T-cell (primary cell): ENCODE measurements at regions not wholly inside any gene's neighbourhood (a gene's known extent, or its start where the extent isn't known, plus 50 kb on each side); places are given as distances from the start of the nearest gene placed in this dataset.

Experiments
- ATAC-seq, 4 experiments: fragments of 200-7000 bp in 3 of 4; fragments of 150-1000 bp in 1 of 4; cut with Tn5 transposase; replicated peaks in 1 of 4; 1 replicate in 3 of 4; 2 replicates in 1 of 4; pipeline ENCODE4 v1.10.0; 2021; ENCODE audit warnings: moderate library complexity in 3 of 4, mild to moderate bottlenecking in 2 of 4, moderate number of reproducible peaks in 1 of 4
- CTCF ChIA-PET, 2 donors: fragments of 300-600 bp; sonication (Branson Sonifier 250); formaldehyde crosslinking; loops; one replicate each; lab custom pipeline; 2022; ENCODE audit warnings: antibody characterized with exemption in 2 of 2; lab: Charles Lee
- POLR2A ChIA-PET, 2 donors: fragments of 300-600 bp; sonication (Branson Sonifier 250); formaldehyde crosslinking; loops; one replicate each; lab custom pipeline; 2022; ENCODE audit warnings: antibody characterized with exemption in 2 of 2; lab: Charles Lee
- DNase-seq, 35 experiments: peaks; one replicate each; pipeline versions ENCODE4 v3.0.0 to v3.0.0-alpha.2; 2013 to 2023
- H3K27ac ChIP-seq: one replicate; pipeline ENCODE4 v1.5.1; 2013; ENCODE audit warnings: low read length
- H3K27me3 ChIP-seq, 2 experiments: replicated peaks in 1 of 2; 1 replicate in 1 of 2; 2 replicates in 1 of 2; pipeline versions ENCODE4 v1.6.1 to v1.7.0; 2013; ENCODE audit warnings: low read length in 1 of 2, mixed read lengths in 1 of 2; ENCODE audit not compliant: control insufficient read depth in 2 of 2, insufficient read depth in 2 of 2; ENCODE audit errors: extremely low read depth in 1 of 2
- H3K36me3 ChIP-seq, 2 donors: 1 replicate in 1 of 2; 2 replicates in 1 of 2; pipeline versions ENCODE4 v1.6.1 to v1.7.0; 2013; ENCODE audit warnings: low read length in 1 of 2; ENCODE audit not compliant: control insufficient read depth in 2 of 2, insufficient read depth in 1 of 2; ENCODE audit errors: extremely low read depth in 1 of 2
- H3K4me1 ChIP-seq, 2 experiments: 1 replicate in 1 of 2; 2 replicates in 1 of 2; pipeline versions ENCODE4 v1.6.1 to v1.7.0; 2013; ENCODE audit warnings: low read length in 2 of 2, mixed read lengths in 1 of 2; ENCODE audit not compliant: insufficient read depth in 2 of 2, control insufficient read depth in 1 of 2; ENCODE audit errors: extremely low read depth in 1 of 2
- H3K4me3 ChIP-seq, 2 donors: 1 replicate in 1 of 2; 2 replicates in 1 of 2; pipeline versions ENCODE4 v1.5.1 to v1.7.0; 2013; ENCODE audit warnings: mild to moderate bottlenecking in 2 of 2, low read length in 1 of 2, moderate library complexity in 1 of 2; ENCODE audit not compliant: control insufficient read depth in 1 of 2; ENCODE audit errors: extremely low read depth in 1 of 2
- H3K9me3 ChIP-seq: 2 replicates; pipeline ENCODE4 v1.7.0; 2013
- H3K27ac Mint-ChIP-seq, 2 donors: one replicate each; pipeline ENCODE4 v1.8.0; 2020 to 2021; ENCODE audit warnings: mild to moderate bottlenecking in 2 of 2, mixed read lengths in 2 of 2
- H3K27me3 Mint-ChIP-seq, 2 donors: one replicate each; pipeline ENCODE4 v1.8.0; 2021 to 2022; ENCODE audit warnings: mixed read lengths in 2 of 2
- H3K36me3 Mint-ChIP-seq: one replicate; pipeline ENCODE4 v1.8.0; 2021; ENCODE audit warnings: mixed read lengths
- H3K4me1 Mint-ChIP-seq, 3 donors: one replicate each; pipeline ENCODE4 v1.8.0; 2020 to 2022; ENCODE audit warnings: mixed read lengths in 3 of 3, mild to moderate bottlenecking in 1 of 3
- H3K4me3 Mint-ChIP-seq, 3 donors: one replicate each; pipeline ENCODE4 v1.8.0; 2020 to 2022; ENCODE audit warnings: mild to moderate bottlenecking in 3 of 3, mixed read lengths in 3 of 3, moderate library complexity in 3 of 3
- H3K9me3 Mint-ChIP-seq, 3 donors: one replicate each; pipeline ENCODE4 v1.8.0; 2020 to 2022; ENCODE audit warnings: mixed read lengths in 3 of 3
- WGBS: methylation state at CpG from one replicate; pipeline ENCODE4 v1.1.5; 2013; ENCODE audit warnings: missing lambda C conversion rate; ENCODE audit not compliant: insufficient coverage; 5-methylcytosine and 5-hydroxymethylcytosine counted together

DNA sequence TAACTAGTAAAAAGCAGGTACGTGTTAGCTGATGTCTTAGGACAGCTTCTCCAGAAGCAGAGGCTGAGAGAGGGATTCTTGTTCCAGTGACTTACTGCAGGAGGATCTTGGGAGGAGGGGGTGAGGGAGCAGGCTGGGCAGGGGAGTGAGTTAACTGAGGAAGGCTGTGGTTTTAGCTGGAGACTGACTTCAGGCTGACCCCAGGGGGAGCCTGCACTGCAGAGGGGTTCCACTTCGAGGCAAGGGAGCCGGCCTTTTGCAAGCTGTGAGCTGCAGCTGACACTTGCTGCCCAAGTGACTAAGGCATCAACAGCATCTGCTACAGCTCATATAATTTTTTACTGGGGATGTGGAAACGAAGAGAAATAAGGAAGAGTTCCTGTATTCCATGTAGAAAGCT, 50.4 kb upstream of the SOD1 start:
- H3K4me3 Mint-ChIP-seq: no peak overlapping the region
- POLR2A ChIA-PET: no interaction called here

DNA sequence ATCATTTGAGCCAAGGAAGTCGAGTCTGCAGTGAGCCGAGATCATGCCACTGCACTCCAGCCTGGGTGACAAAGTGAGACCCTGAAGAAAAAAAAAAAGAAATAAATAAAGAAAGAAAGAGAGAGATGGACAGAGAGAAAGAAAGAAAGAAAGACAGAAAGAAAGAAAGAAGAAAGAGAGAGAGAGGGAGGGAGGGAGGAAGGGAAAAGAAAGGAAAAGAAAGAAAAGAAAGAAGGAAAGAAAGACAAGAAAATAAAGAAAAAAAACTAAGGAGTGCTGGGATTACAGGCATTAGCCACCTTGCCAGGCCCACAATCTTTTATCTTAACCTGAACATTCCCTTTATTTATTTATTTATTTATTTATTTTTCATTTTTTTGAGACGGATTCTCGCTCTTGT, 51.7 kb upstream of the SOD1 start:
- Mint-ChIP-seq H3K27me3 (peaks cover 14 to 21% of the 10 kb centered on the region in 2 donors), H3K36me3 (peaks cover 3% of the 10 kb centered on the region)

More for the DNA sequence above, 50.4 kb upstream of the SOD1 start:
- ATAC-seq (no peak), DNase-seq (no peak)
- H3K4me3 ChIP-seq: no peak overlapping the region
- Mint-ChIP-seq H3K36me3 (peaks cover 3% of the 10 kb centered on the region), H3K27ac (no peak overlapping the region), H3K27me3 (peaks cover 14 to 27% of the 10 kb centered on the region in 2 donors), H3K4me1 (peaks cover 2 to 7% (median 4%) of the 10 kb centered on the region in 3 donors), H3K9me3 (peaks cover 0 to 9% (median 0%) of the 10 kb centered on the region in 3 donors)
- CTCF ChIA-PET: interaction anchor here in 1 of 2 donors (0.5 to 0.9 kb wide), 2 partner anchors 28 to 54 kb away, joined by 3 read pairs; no protein-coding TSS in a partner anchor
- WGBS: 95% methylated on average over 1 of the region's 4 CpGs
- peaks cover 0 to 31% of the 10 kb centered on the region in 2 experiments for H3K27me3 ChIP-seq
- no peaks in the 10 kb centered on the region for H3K4me1 ChIP-seq
- H3K36me3 ChIP-seq: no peaks in the 10 kb centered on the region
- no peak overlapping the region for H3K27ac ChIP-seq
- H3K9me3 ChIP-seq: no peaks in the 10 kb centered on the region

GRCh38 chr21:31606081-31606874, 53.2 kb upstream of the SOD1 start:
- no peaks in the 10 kb centered on the region for H3K36me3 Mint-ChIP-seq
- WGBS: 88% methylated on average over 4 of the region's 11 CpGs

More for the DNA sequence above, 51.7 kb upstream of the SOD1 start:
- Histone ChIP-seq H3K27me3 (peaks cover 0 to 24% of the 10 kb centered on the region in 2 experiments), H3K27ac (no peak overlapping the region), H3K9me3 (no peaks in the 10 kb centered on the region), H3K36me3 (no peaks in the 10 kb centered on the region), H3K4me1 (no peaks in the 10 kb centered on the region), H3K4me3 (no peak overlapping the region)
- 80% methylated on average over 2 of the region's 4 CpGs for WGBS
- CTCF ChIA-PET: no interaction called here
- Mint-ChIP-seq H3K27ac (no peak overlapping the region), H3K4me3 (no peak overlapping the region), H3K9me3 (peaks cover 0 to 9% (median 0%) of the 10 kb centered on the region in 3 donors), H3K4me1 (peaks cover 0 to 2% (median 0%) of the 10 kb centered on the region in 3 donors)
- POLR2A ChIA-PET: no interaction called here
- no peak for DNase-seq
- ATAC-seq: no peak

DNA sequence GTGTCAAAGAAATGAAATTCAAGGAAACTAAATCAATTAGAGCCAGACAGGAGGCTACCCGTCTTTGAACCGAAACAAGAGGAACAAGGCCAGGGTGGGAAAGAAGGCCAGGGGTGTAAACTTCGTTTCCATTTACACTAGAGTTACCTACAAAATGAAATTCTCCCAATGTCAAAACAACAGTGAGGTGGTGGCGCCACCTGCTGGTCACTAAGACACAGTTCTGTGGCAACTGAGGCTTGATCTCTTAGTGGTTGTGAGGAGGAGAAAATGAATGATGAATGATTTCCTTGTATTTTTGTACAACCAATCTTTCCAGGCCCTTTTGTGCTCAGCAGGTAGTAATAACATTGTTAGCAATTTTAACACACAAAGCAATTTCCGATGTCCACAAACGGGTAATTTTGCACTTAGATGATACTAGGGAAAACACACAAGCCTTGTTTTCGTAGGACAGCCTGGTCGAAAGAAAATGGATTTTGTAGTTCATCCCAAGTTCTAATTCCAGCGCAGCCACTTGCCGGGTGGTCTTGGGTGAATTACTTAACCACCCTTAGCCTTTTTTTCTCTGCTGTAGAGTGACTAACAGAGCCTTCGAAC, 54.8 kb upstream of the SOD1 start:
- no peaks in the 10 kb centered on the region for H3K4me1 ChIP-seq
- DNase-seq: peak; percentile 26 to 88 (median 60)
- ATAC-seq: peak; percentile 77 to 81 (median 78)
- H3K27ac ChIP-seq: no peak overlapping the region
- Mint-ChIP-seq H3K9me3 (no peaks in the 10 kb centered on the region), H3K4me3 (no peak overlapping the region), H3K36me3 (no peaks in the 10 kb centered on the region), H3K27ac (no peak overlapping the region), H3K4me1 (peaks cover 0 to 2% (median 0%) of the 10 kb centered on the region in 3 donors), H3K27me3 (peaks cover 0 to 5% of the 10 kb centered on the region in 2 donors)
- POLR2A ChIA-PET: no interaction called here
- CTCF ChIA-PET: interaction anchor here (0.9 to 1.0 kb wide), 2 partner anchors 9 to 23 kb away, joined by 3 to 4 read pairs; no protein-coding TSS in a partner anchor
- H3K9me3 ChIP-seq: no peaks in the 10 kb centered on the region
- H3K36me3 ChIP-seq: no peaks in the 10 kb centered on the region
- no peak overlapping the region for H3K4me3 ChIP-seq
- 67% methylated on average over 3 of the region's 11 CpGs for WGBS
- peaks cover 0 to 15% of the 10 kb centered on the region in 2 experiments for H3K27me3 ChIP-seq

More at GRCh38 chr21:31606081-31606874, 53.2 kb upstream of the SOD1 start:
- Histone ChIP-seq H3K4me1 (no peaks in the 10 kb centered on the region), H3K9me3 (no peaks in the 10 kb centered on the region), H3K27ac (no peak overlapping the region), H3K4me3 (no peak overlapping the region), H3K27me3 (peaks cover 0 to 20% of the 10 kb centered on the region in 2 experiments), H3K36me3 (no peaks in the 10 kb centered on the region)
- ChIA-PET POLR2A (no interaction called here), CTCF (no interaction called here)
- no peak overlapping the region for H3K4me3 Mint-ChIP-seq
- no peak overlapping the region for H3K27ac Mint-ChIP-seq
- DNase-seq (no peak), ATAC-seq (no peak)
- peaks cover 0 to 6% (median 0%) of the 10 kb centered on the region in 3 donors for H3K9me3 Mint-ChIP-seq
- H3K27me3 Mint-ChIP-seq: peaks cover 10 to 12% of the 10 kb centered on the region in 2 donors
- H3K4me1 Mint-ChIP-seq: peaks cover 0 to 2% (median 0%) of the 10 kb centered on the region in 3 donors

DNA sequence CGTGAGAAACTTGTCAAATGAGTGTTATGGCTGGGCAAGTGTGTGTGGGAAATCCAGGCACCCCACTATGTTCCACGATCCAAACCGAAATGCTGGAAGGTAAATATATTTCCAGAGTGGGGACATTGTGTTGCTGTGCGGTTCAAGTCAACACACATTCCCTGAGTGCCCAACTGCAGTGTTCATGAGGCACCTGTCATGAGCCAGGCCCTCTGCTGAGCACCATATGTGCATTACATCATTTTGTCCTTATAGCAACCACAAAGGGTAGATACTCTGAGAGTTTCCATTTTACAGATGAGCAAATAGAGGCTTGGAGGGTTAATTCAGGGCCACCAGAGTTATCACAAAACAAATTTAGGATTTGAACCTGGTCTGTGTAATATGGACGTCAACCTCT, 59.9 kb upstream of the SOD1 start:
- Histone ChIP-seq H3K36me3 (no peaks in the 10 kb centered on the region), H3K4me3 (no peak overlapping the region), H3K27ac (no peak overlapping the region), H3K9me3 (no peaks in the 10 kb centered on the region), H3K4me1 (no peaks in the 10 kb centered on the region), H3K27me3 (peaks cover 0 to 9% of the 10 kb centered on the region in 2 experiments)
- Mint-ChIP-seq H3K9me3 (no peaks in the 10 kb centered on the region), H3K4me3 (no peak overlapping the region), H3K27ac (no peak overlapping the region), H3K27me3 (no peaks in the 10 kb centered on the region), H3K4me1 (peaks cover 0 to 2% (median 0%) of the 10 kb centered on the region in 3 donors), H3K36me3 (no peaks in the 10 kb centered on the region)
- no peak for ATAC-seq
- POLR2A ChIA-PET: no interaction called here
- CTCF ChIA-PET: interaction anchor here in 1 of 2 donors (0.6 kb wide), 1 partner anchor 64 kb away, joined by 3 read pairs; no protein-coding TSS in a partner anchor
- no peak for DNase-seq
- WGBS: 89% methylated on average over 3 of the region's 5 CpGs

- H3K9me3 ChIP-seq: no peaks in the 10 kb centered on the region
- POLR2A ChIA-PET: no interaction called here
- ATAC-seq: no peak
These were observed 60.5 kb upstream of the SOD1 start for GRCh38 chr21:31599013-31599412.

More at GRCh38 chr21:31599013-31599412, 60.5 kb upstream of the SOD1 start:
- CTCF ChIA-PET: no interaction called here
- H3K27me3 ChIP-seq: peaks cover 0 to 6% of the 10 kb centered on the region in 2 experiments
- H3K27me3 Mint-ChIP-seq: no peaks in the 10 kb centered on the region
- H3K36me3 ChIP-seq: no peaks in the 10 kb centered on the region
- no peak for DNase-seq
- no peak overlapping the region for H3K27ac ChIP-seq
- no peak overlapping the region for H3K4me3 ChIP-seq
- no peak overlapping the region for H3K4me3 Mint-ChIP-seq
- H3K4me1 ChIP-seq: no peaks in the 10 kb centered on the region
- H3K27ac Mint-ChIP-seq: no peak overlapping the region
- H3K36me3 Mint-ChIP-seq: no peaks in the 10 kb centered on the region
- WGBS: 80% methylated on average over 1 of the region's 3 CpGs
- no peaks in the 10 kb centered on the region for H3K9me3 Mint-ChIP-seq
- H3K4me1 Mint-ChIP-seq: no peaks in the 10 kb centered on the region
